Activated naive CD4-positive, alpha-beta T cell treated with anti-CD3 and anti-CD28 coated beads, Interleukin-2, amount 50 U/mL, for 24 hours (primary cell): ENCODE measurements at regions not wholly inside any gene's neighbourhood (a gene's known extent, or its start where the extent isn't known, plus 50 kb on each side); places are given as distances from the start of the nearest gene placed in this dataset.
A peak's percentile ranks its signal among the peaks of the same experiment; 100 is the strongest.

Experiments used
- H3K27ac Mint-ChIP-seq: one replicate; pipeline ENCODE4 v1.8.0; 2021; ENCODE audit warnings: mild to moderate bottlenecking, mixed read lengths
- H3K27me3 Mint-ChIP-seq: one replicate; pipeline ENCODE4 v1.8.0; 2021; ENCODE audit warnings: mixed read lengths
- H3K36me3 Mint-ChIP-seq: one replicate; pipeline ENCODE4 v1.8.0; 2021; ENCODE audit warnings: mixed read lengths
- H3K4me1 Mint-ChIP-seq: one replicate; pipeline ENCODE4 v1.8.0; 2021; ENCODE audit warnings: mixed read lengths
- H3K4me3 Mint-ChIP-seq: one replicate; pipeline ENCODE4 v1.8.0; 2021; ENCODE audit warnings: mild to moderate bottlenecking, mixed read lengths
- H3K9me3 Mint-ChIP-seq: one replicate; pipeline ENCODE4 v1.8.0; 2021; ENCODE audit warnings: mixed read lengths

GRCh38 chr17:5635949-5636348 is 51.6 kb upstream of the NLRP1 start:
- Mint-ChIP-seq H3K27me3 (peaks cover 1% of the 10 kb centered on the region), H3K4me3 (no peak overlapping the region), H3K4me1 (no peaks in the 10 kb centered on the region), H3K36me3 (no peaks in the 10 kb centered on the region), H3K27ac (no peak overlapping the region), H3K9me3 (no peaks in the 10 kb centered on the region)

DNA sequence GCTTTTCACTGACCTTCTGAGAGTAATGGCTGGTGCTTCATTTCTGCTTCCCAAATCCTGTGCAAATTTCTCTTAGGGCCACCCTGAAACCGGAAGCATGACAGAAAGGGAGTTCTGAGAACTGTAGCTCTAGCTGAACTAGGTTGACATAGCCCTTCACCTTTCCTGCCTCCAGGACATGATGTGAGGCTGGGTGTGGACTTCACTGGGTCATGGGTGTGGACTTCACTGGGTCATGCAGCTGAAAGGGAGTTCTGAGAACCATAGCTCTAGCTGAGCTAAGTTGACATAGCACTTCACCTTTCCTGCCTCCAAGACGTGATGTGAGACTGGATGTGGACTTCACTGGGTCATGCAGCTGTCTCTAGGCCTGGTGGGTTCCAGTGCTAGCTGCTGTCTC is 54.3 kb upstream of the NLRP1 start:
- H3K36me3 Mint-ChIP-seq = no peaks in the 10 kb centered on the region
- no peaks in the 10 kb centered on the region for H3K27me3 Mint-ChIP-seq
- H3K9me3 Mint-ChIP-seq = no peaks in the 10 kb centered on the region
- H3K4me1 Mint-ChIP-seq = no peaks in the 10 kb centered on the region
- no peak overlapping the region for H3K27ac Mint-ChIP-seq
- H3K4me3 Mint-ChIP-seq = no peak overlapping the region

DNA sequence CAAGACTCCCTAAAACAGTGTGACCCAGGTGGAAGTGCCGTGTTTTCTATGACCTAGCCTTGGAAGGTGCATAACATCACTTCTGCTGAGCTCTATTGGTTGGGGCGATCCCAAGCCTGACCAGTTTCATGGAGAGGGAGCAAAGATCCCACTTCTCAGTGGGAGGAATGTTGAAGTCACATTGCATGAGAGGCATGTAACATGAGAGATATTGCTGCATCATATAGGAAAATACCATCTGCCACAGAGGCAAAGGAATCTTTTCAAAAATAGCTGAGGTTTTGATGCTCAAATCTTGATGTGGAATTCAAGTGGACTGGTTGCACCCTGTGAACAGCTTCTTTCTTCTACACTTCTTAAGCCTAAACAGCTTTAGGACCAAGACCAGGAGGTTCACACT is 56.4 kb upstream of the NLRP1 start:
- H3K27me3 Mint-ChIP-seq = no peaks in the 10 kb centered on the region
- H3K27ac Mint-ChIP-seq = no peak overlapping the region

GRCh38 chr17:5642752-5643151 is 58.4 kb upstream of the NLRP1 start:
- no peak overlapping the region for H3K4me3 Mint-ChIP-seq
- H3K36me3 Mint-ChIP-seq = no peaks in the 10 kb centered on the region
- peaks cover 2% of the 10 kb centered on the region for H3K27me3 Mint-ChIP-seq
- H3K27ac Mint-ChIP-seq = no peak overlapping the region
- H3K9me3 Mint-ChIP-seq = no peaks in the 10 kb centered on the region
- H3K4me1 Mint-ChIP-seq = no peaks in the 10 kb centered on the region

More for the DNA sequence above, 56.4 kb upstream of the NLRP1 start:
- H3K4me3 Mint-ChIP-seq = no peak overlapping the region
- H3K9me3 Mint-ChIP-seq = no peaks in the 10 kb centered on the region
- H3K36me3 Mint-ChIP-seq = no peaks in the 10 kb centered on the region
- H3K4me1 Mint-ChIP-seq = no peaks in the 10 kb centered on the region

DNA sequence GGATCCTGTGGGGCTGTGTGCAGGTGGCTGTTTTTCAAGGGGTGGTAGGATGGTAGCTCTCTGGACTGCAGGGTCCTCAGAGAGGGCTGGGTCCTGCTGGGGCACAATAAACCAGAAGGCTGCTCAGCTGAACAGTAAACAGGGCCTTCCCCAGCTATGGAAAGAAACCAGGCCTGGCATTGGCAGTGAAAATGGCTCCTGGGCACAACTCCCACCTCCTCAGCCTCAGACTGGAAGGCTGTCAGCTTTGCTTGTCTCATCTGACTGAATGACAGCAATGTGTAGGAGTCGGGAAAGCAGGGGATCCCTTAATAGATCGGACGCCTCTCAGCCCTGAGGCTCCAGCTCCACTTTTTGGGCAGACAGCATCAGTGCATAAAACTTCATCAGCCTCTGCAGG is 59.8 kb upstream of the NLRP1 start:
- no peaks in the 10 kb centered on the region for H3K36me3 Mint-ChIP-seq
- H3K4me3 Mint-ChIP-seq = no peak overlapping the region
- no peaks in the 10 kb centered on the region for H3K9me3 Mint-ChIP-seq
- H3K27ac Mint-ChIP-seq = no peak overlapping the region
- peaks cover 2% of the 10 kb centered on the region for H3K27me3 Mint-ChIP-seq
- no peaks in the 10 kb centered on the region for H3K4me1 Mint-ChIP-seq

GRCh38 chr17:5651348-5651747 is 67.0 kb upstream of the NLRP1 start:
- no peaks in the 10 kb centered on the region for H3K4me1 Mint-ChIP-seq
- H3K27me3 Mint-ChIP-seq = peaks cover 24% of the 10 kb centered on the region
- peaks cover 10% of the 10 kb centered on the region for H3K9me3 Mint-ChIP-seq
- no peak overlapping the region for H3K27ac Mint-ChIP-seq
- H3K36me3 Mint-ChIP-seq = no peaks in the 10 kb centered on the region
- H3K4me3 Mint-ChIP-seq = no peak overlapping the region

DNA sequence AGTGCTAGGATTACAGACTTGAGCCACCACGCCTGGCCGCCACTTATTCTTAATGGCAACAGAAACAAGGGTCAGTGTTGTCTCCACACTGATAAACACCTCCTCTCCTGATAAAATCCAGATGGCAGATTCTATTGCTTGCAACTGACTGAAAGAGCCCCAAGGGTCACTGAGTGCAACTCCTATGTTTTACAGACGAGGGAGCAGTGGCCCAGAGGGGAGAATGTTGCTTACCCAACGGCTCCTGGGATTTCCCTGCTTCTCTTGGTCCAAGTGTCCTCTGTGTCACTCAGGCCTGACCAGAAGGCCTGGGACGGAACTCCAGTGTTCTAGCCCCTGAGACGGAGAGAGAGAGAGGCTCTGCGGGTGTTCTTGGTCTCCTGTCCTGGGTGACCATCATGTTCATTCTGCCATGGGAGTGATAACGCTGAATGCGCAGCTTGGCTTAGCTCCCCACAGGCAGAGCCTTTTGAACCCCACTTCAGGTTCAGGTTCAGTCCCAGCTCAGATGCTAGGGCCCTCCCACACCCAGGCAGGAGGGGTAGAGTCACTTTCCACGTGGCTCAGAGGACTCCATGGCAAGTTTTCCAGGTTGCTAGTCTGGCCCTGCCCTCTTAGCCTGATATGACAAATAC is 77.3 kb upstream of the NLRP1 start:
- H3K4me1 Mint-ChIP-seq = no peaks in the 10 kb centered on the region
- no peaks in the 10 kb centered on the region for H3K27me3 Mint-ChIP-seq
- no peak overlapping the region for H3K4me3 Mint-ChIP-seq
- no peaks in the 10 kb centered on the region for H3K9me3 Mint-ChIP-seq
- no peaks in the 10 kb centered on the region for H3K36me3 Mint-ChIP-seq
- no peak overlapping the region for H3K27ac Mint-ChIP-seq

DNA sequence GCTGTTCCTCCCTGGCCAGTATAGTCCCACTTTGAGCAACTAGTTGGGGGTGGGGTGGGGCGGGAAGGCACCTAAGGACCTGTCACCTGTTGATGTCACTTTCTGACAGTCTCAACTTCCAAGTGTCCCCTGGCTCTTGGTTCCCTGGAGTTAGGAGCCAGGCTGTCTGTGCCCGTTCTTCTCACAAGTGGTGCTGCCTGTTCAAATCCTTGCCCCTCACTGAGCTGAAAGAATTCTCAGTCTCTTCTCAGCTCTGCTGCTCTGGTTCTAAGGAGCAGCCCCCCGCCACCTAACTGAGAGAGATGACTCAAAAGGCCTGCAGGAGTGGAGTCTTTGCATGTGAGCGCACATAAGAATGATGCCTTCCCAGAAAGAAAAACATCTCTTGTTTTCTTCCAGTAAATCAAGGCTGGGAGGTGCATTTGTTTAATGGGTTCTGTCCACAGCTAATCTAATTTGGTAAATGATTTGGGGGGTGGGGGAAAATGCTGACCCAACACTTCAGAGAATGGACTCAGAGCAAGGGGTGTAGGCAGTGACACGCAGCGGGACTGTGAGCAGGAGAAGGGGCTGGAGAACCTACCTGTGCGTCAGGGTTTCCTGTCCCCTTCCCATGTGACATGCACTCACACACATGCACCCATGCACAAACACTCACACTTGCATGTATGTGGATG is 78.2 kb upstream of the NLRP1 start:
- Mint-ChIP-seq H3K4me1 (no peaks in the 10 kb centered on the region), H3K27ac (no peak overlapping the region), H3K36me3 (no peaks in the 10 kb centered on the region), H3K9me3 (no peaks in the 10 kb centered on the region), H3K27me3 (no peaks in the 10 kb centered on the region), H3K4me3 (no peak overlapping the region)

- Mint-ChIP-seq H3K36me3 (no peaks in the 10 kb centered on the region), H3K4me3 (no peak overlapping the region), H3K9me3 (no peaks in the 10 kb centered on the region), H3K27me3 (peaks cover 4% of the 10 kb centered on the region), H3K27ac (no peak overlapping the region), H3K4me1 (no peaks in the 10 kb centered on the region)
These were observed 80.9 kb upstream of the NLRP1 start for GRCh38 chr17:5665164-5665563.

- H3K27ac Mint-ChIP-seq = no peak overlapping the region
- H3K27me3 Mint-ChIP-seq = peaks cover 4% of the 10 kb centered on the region
- no peaks in the 10 kb centered on the region for H3K36me3 Mint-ChIP-seq
- H3K9me3 Mint-ChIP-seq = no peaks in the 10 kb centered on the region
- no peaks in the 10 kb centered on the region for H3K4me1 Mint-ChIP-seq
- H3K4me3 Mint-ChIP-seq = no peak overlapping the region
These were observed 83.6 kb upstream of the NLRP1 start for GRCh38 chr17:5667871-5668270.

GRCh38 chr17:5668557-5669138 is 84.3 kb upstream of the NLRP1 start:
- no peak overlapping the region for H3K27ac Mint-ChIP-seq
- peaks cover 6% of the 10 kb centered on the region for H3K27me3 Mint-ChIP-seq
- no peaks in the 10 kb centered on the region for H3K9me3 Mint-ChIP-seq
- H3K36me3 Mint-ChIP-seq = no peaks in the 10 kb centered on the region
- H3K4me1 Mint-ChIP-seq = no peaks in the 10 kb centered on the region
- H3K4me3 Mint-ChIP-seq = no peak overlapping the region

- Mint-ChIP-seq H3K9me3 (peaks cover 4% of the 10 kb centered on the region), H3K4me3 (no peak overlapping the region), H3K27ac (no peak overlapping the region), H3K4me1 (no peaks in the 10 kb centered on the region), H3K27me3 (peaks cover 10% of the 10 kb centered on the region), H3K36me3 (no peaks in the 10 kb centered on the region)
These were observed 84.9 kb upstream of the NLRP1 start for GRCh38 chr17:5669191-5669590.

DNA sequence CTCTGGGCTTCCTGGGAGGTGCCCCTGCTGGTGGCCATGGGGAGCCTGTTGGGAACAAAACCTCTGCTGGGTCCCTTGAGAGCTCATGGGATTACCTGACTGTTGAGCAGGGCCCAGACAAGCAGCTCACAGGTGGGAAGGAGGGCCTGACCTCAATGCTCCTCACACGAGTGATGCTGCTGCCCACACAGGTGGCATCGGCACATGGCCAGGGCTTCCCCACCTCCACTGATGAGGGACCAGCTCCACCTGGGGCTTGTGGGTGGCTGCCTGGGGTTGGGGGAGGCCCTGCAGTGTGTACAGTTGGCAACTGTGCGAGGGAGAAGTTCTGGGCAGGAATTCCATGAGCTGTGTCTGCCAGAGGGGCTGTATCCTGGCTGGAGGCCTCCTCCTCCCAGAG is 87.8 kb upstream of the NLRP1 start:
- Mint-ChIP-seq H3K27me3 (peaks cover 11% of the 10 kb centered on the region), H3K4me1 (no peaks in the 10 kb centered on the region), H3K4me3 (no peak overlapping the region), H3K9me3 (peaks cover 4% of the 10 kb centered on the region), H3K36me3 (no peaks in the 10 kb centered on the region), H3K27ac (no peak overlapping the region)

DNA sequence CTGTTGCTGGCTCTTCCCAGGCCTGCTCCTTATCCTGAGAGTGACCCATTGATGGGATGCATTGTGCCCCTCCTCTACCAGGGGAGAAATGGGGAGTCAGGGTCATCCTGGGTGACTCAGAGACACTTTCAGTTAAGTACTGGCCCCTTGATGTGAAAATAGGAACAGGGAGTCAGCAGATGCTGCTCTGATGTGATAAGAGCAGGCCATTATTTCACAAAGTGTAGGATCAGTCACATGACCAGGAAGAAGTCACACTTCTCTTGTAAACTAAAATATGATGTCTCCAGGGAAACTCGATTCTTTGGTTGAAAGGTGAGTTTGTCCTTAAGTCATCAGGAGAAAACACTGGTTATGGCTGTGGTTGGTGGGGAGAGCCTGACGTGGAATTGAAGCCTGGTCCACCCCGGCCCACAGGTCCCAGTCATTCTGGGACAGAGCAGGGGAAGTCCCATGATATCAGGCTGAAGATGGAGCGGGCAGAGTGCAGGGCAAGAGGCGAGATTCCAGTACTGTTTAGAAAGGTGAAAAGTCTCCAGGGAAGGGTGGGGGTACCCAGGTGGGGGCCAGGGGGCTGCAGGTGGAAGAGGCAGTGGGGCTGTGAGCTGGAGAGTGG is 88.6 kb upstream of the NLRP1 start:
- peak overlapping the region; percentile 37 for H3K27ac Mint-ChIP-seq
- H3K27me3 Mint-ChIP-seq = peaks cover 12% of the 10 kb centered on the region
- H3K4me1 Mint-ChIP-seq = no peaks in the 10 kb centered on the region
- H3K4me3 Mint-ChIP-seq = no peak overlapping the region
- no peaks in the 10 kb centered on the region for H3K36me3 Mint-ChIP-seq
- peaks cover 4% of the 10 kb centered on the region for H3K9me3 Mint-ChIP-seq

DNA sequence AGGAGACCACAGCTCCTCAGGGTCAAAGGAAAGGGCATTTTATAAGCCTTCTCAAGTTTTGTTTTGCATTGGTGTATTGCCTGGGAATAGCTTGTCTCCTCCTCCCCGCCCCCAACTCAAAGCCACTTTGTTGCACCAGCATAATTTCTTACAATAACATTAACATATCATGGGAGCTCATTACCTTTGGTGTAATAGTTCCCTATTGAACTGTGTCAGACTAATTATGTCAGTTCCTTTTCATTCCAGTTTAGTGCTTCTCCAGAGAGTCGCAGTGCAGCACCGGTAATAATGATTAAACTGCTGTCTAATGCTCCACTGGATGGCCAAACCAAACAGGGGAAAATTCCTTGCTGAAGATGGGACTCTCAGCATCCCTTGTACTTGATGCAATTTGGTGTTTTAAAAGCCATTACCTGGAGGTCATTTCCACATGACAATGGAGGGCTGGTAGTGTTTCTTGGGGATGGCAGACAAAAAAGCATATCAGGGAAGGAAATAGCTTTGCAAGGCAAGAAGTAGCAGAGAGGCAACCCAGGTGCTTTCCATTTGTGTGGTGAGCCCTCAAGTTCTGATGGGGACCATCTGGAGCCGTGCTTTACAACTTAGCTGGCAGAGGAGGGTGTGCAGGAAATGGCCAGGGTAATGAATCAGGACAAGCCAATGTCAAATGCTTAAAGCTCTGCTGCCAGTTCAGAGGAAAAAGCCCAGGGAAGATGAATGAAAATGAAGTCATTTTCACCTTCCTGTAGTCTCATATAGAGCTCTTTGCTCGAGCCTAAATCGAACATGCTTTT is 91.5 kb upstream of the NLRP1 start:
- H3K27ac Mint-ChIP-seq = no peak overlapping the region
- no peaks in the 10 kb centered on the region for H3K36me3 Mint-ChIP-seq
- H3K4me1 Mint-ChIP-seq = no peaks in the 10 kb centered on the region
- H3K9me3 Mint-ChIP-seq = peaks cover 4% of the 10 kb centered on the region
- H3K27me3 Mint-ChIP-seq = peaks cover 14% of the 10 kb centered on the region
- H3K4me3 Mint-ChIP-seq = no peak overlapping the region
